ENCODE measurements at regions not wholly inside any gene's neighbourhood (a gene's known extent, or its start where the extent isn't known, plus 50 kb on each side); places are given as distances from the start of the nearest gene placed in this dataset.

- Histone ChIP-seq H3K4me1 (no peaks in the 10 kb centered on the region), H3K4me3 (no peak overlapping the region), H3K27ac (replicated peaks) (no peak overlapping the region), H3K9me3 (replicated peaks) (peaks cover 41% of the 10 kb centered on the region), H3K27me3 (ENCODE audit: low read depth) (no peaks in the 10 kb centered on the region), H3K36me3 (no peaks in the 10 kb centered on the region)
- DNase-seq: no peak
- intact Hi-C loops (cut with micrococcal nuclease): no loop called here
- TF ChIP-seq CTCF (IDR thresholded peaks at IDR 0.05; ENCODE audit: borderline replicate concordance): no peak
Measured at GRCh38 chr17:54261465-54261864, 438.7 kb downstream of the KIF2B start.

- no peak for DNase-seq
- Histone ChIP-seq H3K36me3 (no peaks in the 10 kb centered on the region), H3K9me3 (replicated peaks) (peaks cover 15% of the 10 kb centered on the region), H3K4me3 (no peak overlapping the region), H3K4me1 (no peaks in the 10 kb centered on the region), H3K27ac (replicated peaks) (no peak overlapping the region), H3K27me3 (ENCODE audit: low read depth) (no peaks in the 10 kb centered on the region)
- intact Hi-C loops (cut with micrococcal nuclease): no loop called here
- TF ChIP-seq CTCF (IDR thresholded peaks at IDR 0.05; ENCODE audit: borderline replicate concordance): no peak
Measured at GRCh38 chr17:54269881-54270280, 447.2 kb downstream of the KIF2B start.

GRCh38 chr17:54270499-54270898, 447.8 kb downstream of the KIF2B start:
- H3K27ac ChIP-seq (replicated peaks): no peak overlapping the region
- peaks cover 9% of the 10 kb centered on the region for H3K9me3 ChIP-seq (replicated peaks)
- no peaks in the 10 kb centered on the region for H3K36me3 ChIP-seq
- H3K4me3 ChIP-seq: no peak overlapping the region
- no peak for DNase-seq
- TF ChIP-seq CTCF (IDR thresholded peaks at IDR 0.05; ENCODE audit: borderline replicate concordance): no peak
- no peaks in the 10 kb centered on the region for H3K4me1 ChIP-seq
- no peaks in the 10 kb centered on the region for H3K27me3 ChIP-seq (ENCODE audit: low read depth)
- intact Hi-C loops (cut with micrococcal nuclease): no loop called here

- Histone ChIP-seq H3K27me3 (ENCODE audit: low read depth) (no peaks in the 10 kb centered on the region), H3K36me3 (no peaks in the 10 kb centered on the region), H3K4me1 (no peaks in the 10 kb centered on the region), H3K4me3 (no peak overlapping the region), H3K27ac (replicated peaks) (no peak overlapping the region), H3K9me3 (replicated peaks) (no peaks in the 10 kb centered on the region)
- TF ChIP-seq CTCF (IDR thresholded peaks at IDR 0.05; ENCODE audit: borderline replicate concordance): no peak
- intact Hi-C loops (cut with micrococcal nuclease): no loop called here
- DNase-seq: no peak
Measured at GRCh38 chr17:54277868-54278267, 455.1 kb downstream of the KIF2B start.

DNA sequence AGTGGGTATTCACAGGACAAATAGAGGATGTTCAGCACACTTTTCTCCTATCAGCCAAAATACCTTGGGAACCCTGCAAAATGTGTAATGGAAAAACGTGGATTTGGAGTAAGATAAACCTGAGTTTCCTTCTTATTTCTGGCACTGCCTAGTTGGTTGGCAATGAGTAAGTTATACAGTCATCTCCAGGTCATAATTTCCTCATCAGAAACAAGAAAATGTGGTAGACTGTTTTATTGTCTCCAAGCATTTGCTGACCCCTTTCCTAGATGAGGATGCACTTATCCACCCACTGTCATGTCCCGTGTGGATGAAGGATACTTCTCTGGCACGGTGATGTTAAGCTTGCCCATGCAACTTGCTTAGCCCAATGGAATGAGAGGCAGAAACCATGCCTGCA, 458.0 kb downstream of the KIF2B start:
- Histone ChIP-seq H3K4me1 (no peaks in the 10 kb centered on the region), H3K4me3 (no peak overlapping the region), H3K27ac (replicated peaks) (no peak overlapping the region), H3K9me3 (replicated peaks) (peaks cover 1% of the 10 kb centered on the region), H3K36me3 (no peaks in the 10 kb centered on the region), H3K27me3 (ENCODE audit: low read depth) (no peaks in the 10 kb centered on the region)
- TF ChIP-seq CTCF (IDR thresholded peaks at IDR 0.05; ENCODE audit: borderline replicate concordance): no peak
- DNase-seq: no peak
- intact Hi-C loops (cut with micrococcal nuclease): no loop called here

DNA sequence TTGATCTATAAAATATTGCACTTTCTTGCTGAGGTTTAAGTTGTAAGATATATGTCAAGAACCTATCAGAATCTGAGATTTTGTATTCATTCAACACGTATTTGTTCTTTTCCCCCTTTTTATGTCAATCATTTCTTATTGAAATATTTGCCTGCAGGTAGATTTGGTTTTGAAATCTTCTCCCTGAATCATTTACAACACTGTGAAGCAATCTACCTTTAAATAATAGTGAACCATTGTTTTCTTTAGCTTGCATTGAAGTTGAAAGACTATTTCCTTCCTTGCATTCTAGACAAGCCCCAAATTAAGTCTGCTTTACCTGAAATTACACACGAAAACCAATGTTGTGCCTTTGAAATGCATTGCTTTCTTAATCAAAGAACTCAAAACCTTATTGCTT, 460.2 kb downstream of the KIF2B start:
- H3K4me1 ChIP-seq: no peaks in the 10 kb centered on the region
- H3K4me3 ChIP-seq: no peak overlapping the region
- intact Hi-C loops (cut with micrococcal nuclease): no loop called here
- peaks cover 21% of the 10 kb centered on the region for H3K9me3 ChIP-seq (replicated peaks)
- no peak for TF ChIP-seq CTCF (IDR thresholded peaks at IDR 0.05; ENCODE audit: borderline replicate concordance)
- H3K27me3 ChIP-seq (ENCODE audit: low read depth): no peaks in the 10 kb centered on the region
- H3K36me3 ChIP-seq: no peaks in the 10 kb centered on the region
- H3K27ac ChIP-seq (replicated peaks): no peak overlapping the region
- no peak for DNase-seq
